Liver (tissue), 3 donors: ENCODE measurements at regions not wholly inside any gene's neighbourhood (a gene's known extent, or its start where the extent isn't known, plus 50 kb on each side); places are given as distances from the start of the nearest gene placed in this dataset.

Experiments
- CTCF ChIP-seq: fragments of 150-350 bp; IDR thresholded peaks from 2 replicates; pipeline ENCODE4 v1.5.1; 2017; ENCODE audit warnings: improper control_type of control experiment, low read depth, low read length; ENCODE audit not compliant: missing input control
- RAD21 ChIP-seq, 2 donors: IDR thresholded peaks; 2 replicates each; pipeline ENCODE4 v1.6.1; 2016; ENCODE audit warnings: antibody characterized with exemption in 2 of 2, mild to moderate bottlenecking in 2 of 2
- SP1 ChIP-seq: IDR thresholded peaks from 2 replicates; pipeline ENCODE4 v1.6.1; 2018; ENCODE audit warnings: antibody characterized with exemption, mild to moderate bottlenecking
- TAF1 ChIP-seq: conservative IDR thresholded peaks from 2 replicates; pipeline ENCODE4 v1.6.1; 2016; ENCODE audit warnings: antibody characterized with exemption, mild to moderate bottlenecking
- YY1 ChIP-seq: IDR thresholded peaks from 2 replicates; pipeline ENCODE4 v1.6.1; 2016; ENCODE audit warnings: antibody characterized with exemption, mild to moderate bottlenecking
- donor health status: healthy.
- donor health status: healthy.

GRCh38 chr5:162484986-162485385 is 417.4 kb downstream of the GABRG2 start:
- no peak for TF ChIP-seq SP1
- TF ChIP-seq RAD21 (IDR thresholded peaks at IDR 0.05) = no peak
- TF ChIP-seq TAF1 = no peak
- TF ChIP-seq YY1 = no peak
- no peak for TF ChIP-seq CTCF
